HepG2 (cell line): ENCODE measurements at regions not wholly inside any gene's neighbourhood (a gene's known extent, or its start where the extent isn't known, plus 50 kb on each side); places are given as distances from the start of the nearest gene placed in this dataset.

Experiments used
- ARNTL ChIP-seq: sonication (generic); formaldehyde crosslinking; IDR thresholded peaks from 2 replicates; pipeline ENCODE4 v1.4.0; 2020; ENCODE audit warnings: mild to moderate bottlenecking, missing genetic modification reagents
- KAT7 ChIP-seq: IDR thresholded peaks from 2 replicates; pipeline ENCODE4 v1.6.1; 2018; ENCODE audit warnings: borderline replicate concordance, missing compliant biosample characterization
- MYC ChIP-seq: sonication (generic); formaldehyde crosslinking; IDR thresholded peaks from 2 replicates; pipeline ENCODE4 v1.9.0; 2021; ENCODE audit warnings: missing genetic modification reagents, borderline replicate concordance
- MYNN ChIP-seq: sonication (generic); formaldehyde crosslinking; IDR thresholded peaks from 2 replicates; pipeline ENCODE4 v1.4.0; 2020; ENCODE audit warnings: mild to moderate bottlenecking, low read depth, missing genetic modification reagents
- TCF7 ChIP-seq: sonication (generic); IDR thresholded peaks from 2 replicates; pipeline ENCODE4 v1.6.1; 2016; ENCODE audit warnings: antibody characterized with exemption, low read depth
- TGIF2 ChIP-seq: IDR thresholded peaks from 2 replicates; pipeline ENCODE4 v1.6.1; 2016; ENCODE audit warnings: control low read depth, missing compliant biosample characterization
- ZMYM3 ChIP-seq: sonication (generic); formaldehyde crosslinking; IDR thresholded peaks from 2 replicates; pipeline ENCODE4 v1.5.1; 2020; ENCODE audit warnings: mild to moderate bottlenecking, missing genetic modification reagents
- ZNF101 ChIP-seq: sonication (generic); formaldehyde crosslinking; IDR thresholded peaks from 2 replicates; pipeline ENCODE4 v1.4.0; 2020; ENCODE audit warnings: mild to moderate bottlenecking, low read depth, missing genetic modification reagents, borderline replicate concordance
- ZNF563 ChIP-seq: sonication (generic); formaldehyde crosslinking; IDR thresholded peaks from 2 replicates; pipeline ENCODE4 v1.8.0; 2022; ENCODE audit warnings: mild to moderate bottlenecking, moderate library complexity, missing genetic modification reagents
- ZNF564 ChIP-seq: sonication (generic); formaldehyde crosslinking; IDR thresholded peaks from 2 replicates; pipeline ENCODE4 v1.8.1; 2023; ENCODE audit warnings: mild to moderate bottlenecking, missing genetic modification reagents
- ZNF572 ChIP-seq: sonication (generic); formaldehyde crosslinking; IDR thresholded peaks from 2 replicates; pipeline ENCODE4 v1.5.1; 2020; ENCODE audit warnings: mild to moderate bottlenecking, missing genetic modification reagents
- TF ChIP-seq, protein P1 (sequence below): sonication (generic); formaldehyde crosslinking; conservative IDR thresholded peaks from 2 replicates; pipeline ENCODE4 v1.4.0; 2020; ENCODE audit warnings: missing genetic modification reagents
- TF ChIP-seq, protein P2 (sequence below): sonication (generic); formaldehyde crosslinking; conservative IDR thresholded peaks from 2 replicates; pipeline ENCODE4 v1.8.0; 2022; ENCODE audit warnings: missing genetic modification reagents
- TF ChIP-seq, protein P3 (sequence below), 2 experiments: IDR thresholded peaks; 2 replicates each; pipeline ENCODE4 v1.6.1; 2011 to 2012; ENCODE audit warnings: low read length in 2 of 2, borderline replicate concordance in 1 of 2, low read depth in 1 of 2, mild to moderate bottlenecking in 1 of 2, moderate library complexity in 1 of 2
- TF ChIP-seq, protein P4 (sequence below): sonication (generic); formaldehyde crosslinking; conservative IDR thresholded peaks from 2 replicates; pipeline ENCODE4 v1.8.1; 2023; ENCODE audit warnings: missing genetic modification reagents
- TF ChIP-seq, protein P5 (sequence below): sonication (generic); formaldehyde crosslinking; IDR thresholded peaks from 2 replicates; pipeline ENCODE4 v1.5.1; 2020; ENCODE audit warnings: mild to moderate bottlenecking, missing genetic modification reagents, moderate library complexity

DNA sequence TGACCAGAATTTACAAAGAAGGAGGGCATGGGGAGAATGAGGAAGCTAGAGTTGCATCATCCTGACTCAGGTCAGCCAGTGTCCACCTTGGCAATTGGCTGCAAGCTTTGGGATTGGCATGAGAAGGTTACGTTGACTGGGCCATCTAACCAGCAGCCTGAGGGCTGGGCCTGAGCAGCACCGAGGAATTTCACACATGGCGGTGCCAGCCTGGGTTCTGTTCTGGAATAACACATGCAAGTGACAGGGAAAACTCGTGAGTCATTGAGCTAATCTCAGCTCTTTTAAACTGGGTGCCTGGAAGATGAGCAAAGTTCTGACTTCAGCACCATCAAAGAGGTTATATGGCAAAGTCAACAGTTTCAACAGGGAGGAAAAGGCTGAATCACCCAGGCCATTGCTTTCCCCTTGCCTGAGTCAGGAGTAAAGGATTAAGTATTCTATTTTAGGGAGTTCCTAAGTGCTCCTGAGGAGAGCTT is 543.2 kb upstream of the TBX3 start (continued):
- TF ChIP-seq, protein P1, sequence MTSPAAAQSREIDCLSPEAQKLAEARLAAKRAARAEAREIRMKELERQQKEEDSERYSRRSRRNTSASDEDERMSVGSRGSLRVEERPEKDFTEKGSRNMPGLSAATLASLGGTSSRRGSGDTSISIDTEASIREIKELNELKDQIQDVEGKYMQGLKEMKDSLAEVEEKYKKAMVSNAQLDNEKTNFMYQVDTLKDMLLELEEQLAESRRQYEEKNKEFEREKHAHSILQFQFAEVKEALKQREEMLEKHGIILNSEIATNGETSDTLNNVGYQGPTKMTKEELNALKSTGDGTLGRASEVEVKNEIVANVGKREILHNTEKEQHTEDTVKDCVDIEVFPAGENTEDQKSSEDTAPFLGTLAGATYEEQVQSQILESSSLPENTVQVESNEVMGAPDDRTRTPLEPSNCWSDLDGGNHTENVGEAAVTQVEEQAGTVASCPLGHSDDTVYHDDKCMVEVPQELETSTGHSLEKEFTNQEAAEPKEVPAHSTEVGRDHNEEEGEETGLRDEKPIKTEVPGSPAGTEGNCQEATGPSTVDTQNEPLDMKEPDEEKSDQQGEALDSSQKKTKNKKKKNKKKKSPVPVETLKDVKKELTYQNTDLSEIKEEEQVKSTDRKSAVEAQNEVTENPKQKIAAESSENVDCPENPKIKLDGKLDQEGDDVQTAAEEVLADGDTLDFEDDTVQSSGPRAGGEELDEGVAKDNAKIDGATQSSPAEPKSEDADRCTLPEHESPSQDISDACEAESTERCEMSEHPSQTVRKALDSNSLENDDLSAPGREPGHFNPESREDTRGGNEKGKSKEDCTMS (CRISPR knock-in tag), result no peak
- TF ChIP-seq, protein P2, sequence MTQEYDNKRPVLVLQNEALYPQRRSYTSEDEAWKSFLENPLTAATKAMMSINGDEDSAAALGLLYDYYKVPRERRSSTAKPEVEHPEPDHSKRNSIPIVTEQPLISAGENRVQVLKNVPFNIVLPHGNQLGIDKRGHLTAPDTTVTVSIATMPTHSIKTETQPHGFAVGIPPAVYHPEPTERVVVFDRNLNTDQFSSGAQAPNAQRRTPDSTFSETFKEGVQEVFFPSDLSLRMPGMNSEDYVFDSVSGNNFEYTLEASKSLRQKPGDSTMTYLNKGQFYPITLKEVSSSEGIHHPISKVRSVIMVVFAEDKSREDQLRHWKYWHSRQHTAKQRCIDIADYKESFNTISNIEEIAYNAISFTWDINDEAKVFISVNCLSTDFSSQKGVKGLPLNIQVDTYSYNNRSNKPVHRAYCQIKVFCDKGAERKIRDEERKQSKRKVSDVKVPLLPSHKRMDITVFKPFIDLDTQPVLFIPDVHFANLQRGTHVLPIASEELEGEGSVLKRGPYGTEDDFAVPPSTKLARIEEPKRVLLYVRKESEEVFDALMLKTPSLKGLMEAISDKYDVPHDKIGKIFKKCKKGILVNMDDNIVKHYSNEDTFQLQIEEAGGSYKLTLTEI (CRISPR knock-in tag), result no peak
- TF ChIP-seq ZNF563 (no peak), KAT7 (CRISPR knock-in tag) (no peak), ZNF101 (no peak), MYC (CRISPR knock-in tag) (no peak), ARNTL (no peak), ZMYM3 (CRISPR knock-in tag) (no peak), TCF7 (peak; percentile 61), ZNF564 (no peak), ZNF572 (CRISPR knock-in tag) (no peak), MYNN (CRISPR knock-in tag) (no peak), TGIF2 (no peak)
- TF ChIP-seq, protein P3, sequence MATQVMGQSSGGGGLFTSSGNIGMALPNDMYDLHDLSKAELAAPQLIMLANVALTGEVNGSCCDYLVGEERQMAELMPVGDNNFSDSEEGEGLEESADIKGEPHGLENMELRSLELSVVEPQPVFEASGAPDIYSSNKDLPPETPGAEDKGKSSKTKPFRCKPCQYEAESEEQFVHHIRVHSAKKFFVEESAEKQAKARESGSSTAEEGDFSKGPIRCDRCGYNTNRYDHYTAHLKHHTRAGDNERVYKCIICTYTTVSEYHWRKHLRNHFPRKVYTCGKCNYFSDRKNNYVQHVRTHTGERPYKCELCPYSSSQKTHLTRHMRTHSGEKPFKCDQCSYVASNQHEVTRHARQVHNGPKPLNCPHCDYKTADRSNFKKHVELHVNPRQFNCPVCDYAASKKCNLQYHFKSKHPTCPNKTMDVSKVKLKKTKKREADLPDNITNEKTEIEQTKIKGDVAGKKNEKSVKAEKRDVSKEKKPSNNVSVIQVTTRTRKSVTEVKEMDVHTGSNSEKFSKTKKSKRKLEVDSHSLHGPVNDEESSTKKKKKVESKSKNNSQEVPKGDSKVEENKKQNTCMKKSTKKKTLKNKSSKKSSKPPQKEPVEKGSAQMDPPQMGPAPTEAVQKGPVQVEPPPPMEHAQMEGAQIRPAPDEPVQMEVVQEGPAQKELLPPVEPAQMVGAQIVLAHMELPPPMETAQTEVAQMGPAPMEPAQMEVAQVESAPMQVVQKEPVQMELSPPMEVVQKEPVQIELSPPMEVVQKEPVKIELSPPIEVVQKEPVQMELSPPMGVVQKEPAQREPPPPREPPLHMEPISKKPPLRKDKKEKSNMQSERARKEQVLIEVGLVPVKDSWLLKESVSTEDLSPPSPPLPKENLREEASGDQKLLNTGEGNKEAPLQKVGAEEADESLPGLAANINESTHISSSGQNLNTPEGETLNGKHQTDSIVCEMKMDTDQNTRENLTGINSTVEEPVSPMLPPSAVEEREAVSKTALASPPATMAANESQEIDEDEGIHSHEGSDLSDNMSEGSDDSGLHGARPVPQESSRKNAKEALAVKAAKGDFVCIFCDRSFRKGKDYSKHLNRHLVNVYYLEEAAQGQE (IDR thresholded peaks at IDR 0.05; ENCODE audit: borderline replicate concordance in 1 of 2, low read depth in 1 of 2, low read length in 2 of 2), result no peak
- TF ChIP-seq, protein P4, sequence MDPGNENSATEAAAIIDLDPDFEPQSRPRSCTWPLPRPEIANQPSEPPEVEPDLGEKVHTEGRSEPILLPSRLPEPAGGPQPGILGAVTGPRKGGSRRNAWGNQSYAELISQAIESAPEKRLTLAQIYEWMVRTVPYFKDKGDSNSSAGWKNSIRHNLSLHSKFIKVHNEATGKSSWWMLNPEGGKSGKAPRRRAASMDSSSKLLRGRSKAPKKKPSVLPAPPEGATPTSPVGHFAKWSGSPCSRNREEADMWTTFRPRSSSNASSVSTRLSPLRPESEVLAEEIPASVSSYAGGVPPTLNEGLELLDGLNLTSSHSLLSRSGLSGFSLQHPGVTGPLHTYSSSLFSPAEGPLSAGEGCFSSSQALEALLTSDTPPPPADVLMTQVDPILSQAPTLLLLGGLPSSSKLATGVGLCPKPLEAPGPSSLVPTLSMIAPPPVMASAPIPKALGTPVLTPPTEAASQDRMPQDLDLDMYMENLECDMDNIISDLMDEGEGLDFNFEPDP (CRISPR knock-in tag), result no peak
- TF ChIP-seq, protein P5, sequence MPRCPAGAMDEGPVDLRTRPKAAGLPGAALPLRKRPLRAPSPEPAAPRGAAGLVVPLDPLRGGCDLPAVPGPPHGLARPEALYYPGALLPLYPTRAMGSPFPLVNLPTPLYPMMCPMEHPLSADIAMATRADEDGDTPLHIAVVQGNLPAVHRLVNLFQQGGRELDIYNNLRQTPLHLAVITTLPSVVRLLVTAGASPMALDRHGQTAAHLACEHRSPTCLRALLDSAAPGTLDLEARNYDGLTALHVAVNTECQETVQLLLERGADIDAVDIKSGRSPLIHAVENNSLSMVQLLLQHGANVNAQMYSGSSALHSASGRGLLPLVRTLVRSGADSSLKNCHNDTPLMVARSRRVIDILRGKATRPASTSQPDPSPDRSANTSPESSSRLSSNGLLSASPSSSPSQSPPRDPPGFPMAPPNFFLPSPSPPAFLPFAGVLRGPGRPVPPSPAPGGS (CRISPR knock-in tag), result no peak
